WTC11 (cell line): ENCODE measurements at regions not wholly inside any gene's neighbourhood (a gene's known extent, or its start where the extent isn't known, plus 50 kb on each side); places are given as distances from the start of the nearest gene placed in this dataset.

Source experiments
- ATF3 ChIP-seq: sonication (generic); formaldehyde crosslinking; conservative IDR thresholded peaks from 2 replicates; pipeline ENCODE4 v1.8.1; 2022; ENCODE audit warnings: mild to moderate bottlenecking, missing genetic modification reagents
- CREB1 ChIP-seq: sonication (generic); formaldehyde crosslinking; IDR thresholded peaks from 2 replicates; pipeline ENCODE4 v1.8.0; 2023; ENCODE audit warnings: mild to moderate bottlenecking, missing genetic modification reagents
- CREM ChIP-seq: sonication (generic); formaldehyde crosslinking; IDR thresholded peaks from 2 replicates; pipeline ENCODE4 v1.8.1; 2022; ENCODE audit warnings: mild to moderate bottlenecking, missing genetic modification reagents, moderate library complexity
- CTCF ChIP-seq: fragments of 200-600 bp; IDR thresholded peaks from 2 replicates; pipeline ENCODE4 v1.8.0; 2022; ENCODE audit warnings: antibody characterized with exemption
- ELF4 ChIP-seq: sonication (generic); formaldehyde crosslinking; IDR thresholded peaks from 2 replicates; pipeline ENCODE4 v1.8.1; 2022; ENCODE audit warnings: low read depth, mild to moderate bottlenecking, moderate library complexity, missing genetic modification reagents
- ESRRA ChIP-seq: sonication (generic); formaldehyde crosslinking; IDR thresholded peaks from 2 replicates; pipeline ENCODE4 v1.8.1; 2022; ENCODE audit warnings: mild to moderate bottlenecking, missing genetic modification reagents, borderline replicate concordance
- ETV6 ChIP-seq: sonication (generic); formaldehyde crosslinking; IDR thresholded peaks from 2 replicates; pipeline ENCODE4 v1.8.1; 2022; ENCODE audit warnings: mild to moderate bottlenecking, missing genetic modification reagents
- FOXP4 ChIP-seq: sonication (generic); formaldehyde crosslinking; IDR thresholded peaks from 2 replicates; pipeline ENCODE4 v1.8.0; 2022; ENCODE audit warnings: mild to moderate bottlenecking, missing genetic modification reagents
- JUN ChIP-seq: sonication (generic); formaldehyde crosslinking; IDR thresholded peaks from 2 replicates; pipeline ENCODE4 v1.8.0; 2023; ENCODE audit warnings: mild to moderate bottlenecking, missing genetic modification reagents
- MAX ChIP-seq: sonication (generic); formaldehyde crosslinking; IDR thresholded peaks from 2 replicates; pipeline ENCODE4 v1.8.0; 2022; ENCODE audit warnings: mild to moderate bottlenecking, missing genetic modification reagents
- NFYB ChIP-seq: sonication (generic); formaldehyde crosslinking; conservative IDR thresholded peaks from 2 replicates; pipeline ENCODE4 v1.8.0; 2022; ENCODE audit warnings: low read depth, missing genetic modification reagents
- TP53 ChIP-seq: sonication (generic); formaldehyde crosslinking; IDR thresholded peaks from 2 replicates; pipeline ENCODE4 v1.8.1; 2023; ENCODE audit warnings: mild to moderate bottlenecking, missing genetic modification reagents
- ZNF263 ChIP-seq: sonication (generic); formaldehyde crosslinking; IDR thresholded peaks from 2 replicates; pipeline ENCODE4 v1.8.1; 2022; ENCODE audit warnings: low read depth, mild to moderate bottlenecking, moderate library complexity, missing genetic modification reagents
- ZNF281 ChIP-seq: sonication (generic); formaldehyde crosslinking; IDR thresholded peaks from 2 replicates; pipeline ENCODE4 v1.8.0; 2023; ENCODE audit warnings: mild to moderate bottlenecking, missing genetic modification reagents

GRCh38 chr14:27836386-27836785 is 930.2 kb upstream of the FOXG1 start:
- no peak for TF ChIP-seq CTCF
- TF ChIP-seq CREM (CRISPR knock-in tag): no peak
- TF ChIP-seq JUN (CRISPR knock-in tag): no peak
- TF ChIP-seq ZNF281: no peak
- no peak for TF ChIP-seq FOXP4
- no peak for TF ChIP-seq ELF4 (CRISPR knock-in tag)
- no peak for TF ChIP-seq CREB1
- TF ChIP-seq NFYB (CRISPR knock-in tag): no peak
- no peak for TF ChIP-seq TP53 (CRISPR knock-in tag)
- TF ChIP-seq ATF3: no peak
- TF ChIP-seq ESRRA (CRISPR knock-in tag): no peak
- no peak for TF ChIP-seq MAX (CRISPR knock-in tag)
- no peak for TF ChIP-seq ZNF263 (CRISPR knock-in tag)
- no peak for TF ChIP-seq ETV6
